ENCODE measurements at regions not wholly inside any gene's neighbourhood (a gene's known extent, or its start where the extent isn't known, plus 50 kb on each side); places are given as distances from the start of the nearest gene placed in this dataset.

GRCh38 chr2:213232649-213233437, 51.4 kb upstream of the SPAG16 start:
- Mint-ChIP-seq H3K27ac (peak overlapping the region; percentile 2), H3K4me3 (no peak overlapping the region), H3K9me3 (no peaks in the 10 kb centered on the region), H3K27me3 (ENCODE audit: insufficient read depth) (peaks cover 10% of the 10 kb centered on the region), H3K36me3 (ENCODE audit: low read depth) (no peaks in the 10 kb centered on the region), H3K4me1 (ENCODE audit: low read depth) (peaks cover 13% of the 10 kb centered on the region)
- peak; percentile 12 for DNase-seq (ENCODE audit: low spot score)
- intact Hi-C loops (cut with micrococcal nuclease): no loop called here

- H3K4me1 Mint-ChIP-seq (ENCODE audit: low read depth): peaks cover 13% of the 10 kb centered on the region
- H3K27ac Mint-ChIP-seq: no peak overlapping the region
- DNase-seq (ENCODE audit: low spot score): no peak
- H3K9me3 Mint-ChIP-seq: no peaks in the 10 kb centered on the region
- H3K36me3 Mint-ChIP-seq (ENCODE audit: low read depth): no peaks in the 10 kb centered on the region
- intact Hi-C loops (cut with micrococcal nuclease): no loop called here
- H3K4me3 Mint-ChIP-seq: no peak overlapping the region
- peaks cover 14% of the 10 kb centered on the region for H3K27me3 Mint-ChIP-seq (ENCODE audit: insufficient read depth)
Measured at GRCh38 chr2:213233438-213234330, 50.6 kb upstream of the SPAG16 start.
